ENCODE measurements at regions not wholly inside any gene's neighbourhood (a gene's known extent, or its start where the extent isn't known, plus 50 kb on each side); places are given as distances from the start of the nearest gene placed in this dataset.

DNA sequence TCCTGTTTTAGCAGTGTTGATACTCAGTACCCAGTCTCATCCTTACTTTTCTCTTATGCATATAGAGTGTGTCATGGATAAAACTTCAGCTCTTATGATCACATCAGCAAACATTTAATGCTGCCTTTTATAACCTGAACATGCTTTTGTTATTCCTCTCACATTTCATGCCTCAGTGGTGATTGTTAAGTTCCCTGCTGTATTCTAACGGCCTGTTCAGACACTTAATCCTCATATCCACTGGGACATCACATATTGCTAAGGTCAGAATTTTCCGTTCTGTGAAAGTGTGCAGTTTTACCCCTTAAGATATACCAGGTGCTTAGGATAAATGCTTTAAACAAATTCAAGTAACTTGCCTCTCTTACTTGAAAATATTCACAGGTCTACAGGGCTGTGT is 268.7 kb upstream of the SEL1L start:
- no peak for TF ChIP-seq EZH2 (IDR thresholded peaks at IDR 0.05; ENCODE audit: borderline replicate concordance)
- no peak for TF ChIP-seq CTCF (IDR thresholded peaks at IDR 0.05; ENCODE audit: poor library complexity)
- TF ChIP-seq EZH2phosphoT487 (IDR thresholded peaks at IDR 0.05; ENCODE audit: low read depth, severe bottlenecking, unreplicated experiment) = no peak
